ENCODE measurements at regions not wholly inside any gene's neighbourhood (a gene's known extent, or its start where the extent isn't known, plus 50 kb on each side); places are given as distances from the start of the nearest gene placed in this dataset.
A peak's percentile ranks its signal among the peaks of the same experiment; 100 is the strongest.

DNA sequence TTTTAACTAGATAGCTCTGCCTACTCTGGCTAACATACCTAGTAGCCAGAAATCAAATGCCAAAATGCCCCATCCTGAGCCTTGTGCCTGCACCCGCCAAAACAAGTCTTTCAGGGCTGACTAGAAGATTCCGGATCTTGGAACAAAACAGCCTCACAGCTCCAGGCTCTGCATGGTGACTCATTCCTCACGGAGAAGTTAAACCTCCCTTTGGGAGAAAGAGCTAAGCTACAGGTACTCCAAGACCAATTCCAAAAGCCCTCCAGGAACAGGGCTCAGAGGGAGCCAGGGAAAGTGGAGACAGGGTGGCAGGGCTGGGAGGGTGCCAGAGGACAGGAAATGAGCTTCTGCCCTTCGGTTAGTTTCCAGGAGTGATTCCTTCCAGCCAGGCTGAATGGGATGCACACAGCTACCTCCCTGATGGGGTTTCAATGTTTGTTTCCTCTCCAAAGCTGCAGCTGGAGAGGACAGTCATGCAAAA lies 295.6 kb downstream of the TNS1 start:
- TF ChIP-seq, protein P1, sequence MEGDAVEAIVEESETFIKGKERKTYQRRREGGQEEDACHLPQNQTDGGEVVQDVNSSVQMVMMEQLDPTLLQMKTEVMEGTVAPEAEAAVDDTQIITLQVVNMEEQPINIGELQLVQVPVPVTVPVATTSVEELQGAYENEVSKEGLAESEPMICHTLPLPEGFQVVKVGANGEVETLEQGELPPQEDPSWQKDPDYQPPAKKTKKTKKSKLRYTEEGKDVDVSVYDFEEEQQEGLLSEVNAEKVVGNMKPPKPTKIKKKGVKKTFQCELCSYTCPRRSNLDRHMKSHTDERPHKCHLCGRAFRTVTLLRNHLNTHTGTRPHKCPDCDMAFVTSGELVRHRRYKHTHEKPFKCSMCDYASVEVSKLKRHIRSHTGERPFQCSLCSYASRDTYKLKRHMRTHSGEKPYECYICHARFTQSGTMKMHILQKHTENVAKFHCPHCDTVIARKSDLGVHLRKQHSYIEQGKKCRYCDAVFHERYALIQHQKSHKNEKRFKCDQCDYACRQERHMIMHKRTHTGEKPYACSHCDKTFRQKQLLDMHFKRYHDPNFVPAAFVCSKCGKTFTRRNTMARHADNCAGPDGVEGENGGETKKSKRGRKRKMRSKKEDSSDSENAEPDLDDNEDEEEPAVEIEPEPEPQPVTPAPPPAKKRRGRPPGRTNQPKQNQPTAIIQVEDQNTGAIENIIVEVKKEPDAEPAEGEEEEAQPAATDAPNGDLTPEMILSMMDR (IDR thresholded peaks at IDR 0.05), result no peak
- peak; percentile 78 for TF ChIP-seq POLR2AphosphoS5 (IDR thresholded peaks at IDR 0.05)

Measured in prostate gland (tissue), 2 donors.